ENCODE measurements at regions not wholly inside any gene's neighbourhood (a gene's known extent, or its start where the extent isn't known, plus 50 kb on each side); places are given as distances from the start of the nearest gene placed in this dataset.

DNA sequence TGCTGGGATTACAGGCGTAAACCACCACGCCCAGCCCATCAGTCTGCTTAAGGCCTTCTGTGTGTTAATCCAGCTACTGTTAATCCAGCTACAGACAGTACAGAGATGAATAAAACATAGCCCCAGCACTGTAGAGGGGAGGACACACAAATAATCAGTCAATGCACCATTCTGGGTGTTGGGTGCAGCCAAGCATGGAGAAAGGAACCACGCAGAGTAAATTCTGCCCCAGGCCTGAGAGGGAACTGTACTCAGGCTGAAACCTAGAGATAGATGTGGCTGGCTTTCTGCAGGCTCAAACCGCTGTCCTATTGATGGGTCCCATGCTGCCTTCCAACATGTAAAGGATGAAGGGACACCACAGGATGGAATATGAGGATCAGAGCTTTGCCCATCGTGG, 136.8 kb upstream of the IGSF21 start:
- no peak for TF ChIP-seq POLR2AphosphoS5 (IDR thresholded peaks at IDR 0.05; ENCODE audit: low read depth, low read length)
- no peak for TF ChIP-seq POLR2A (IDR thresholded peaks at IDR 0.05; ENCODE audit: low read depth, low read length)
- no peak for TF ChIP-seq TAF1 (IDR thresholded peaks at IDR 0.05; ENCODE audit: low read depth, low read length)
- TF ChIP-seq SPI1 (IDR thresholded peaks at IDR 0.05; ENCODE audit: low read depth, low read length), result no peak
